Fibroblast of lung (primary cell): ENCODE measurements at regions not wholly inside any gene's neighbourhood (a gene's known extent, or its start where the extent isn't known, plus 50 kb on each side); places are given as distances from the start of the nearest gene placed in this dataset.

Experiments used
- DNase-seq, 2 donors: peaks; one replicate each; pipeline versions ENCODE4 v3.0.0 to v3.0.0-alpha.2; 2010; ENCODE audit warnings: low read depth in 2 of 2
- H2AFZ ChIP-seq: 2 replicates; pipeline ENCODE4 v1.5.1; 2012; ENCODE audit warnings: low read length, control low read depth, inconsistent platforms
- H3K27ac ChIP-seq: 2 replicates; pipeline ENCODE4 v1.5.1; 2011; ENCODE audit warnings: low read length, control low read depth; ENCODE audit not compliant: insufficient read depth
- H3K27me3 ChIP-seq: 2 replicates; pipeline ENCODE4 v1.5.1; 2011; ENCODE audit warnings: mild to moderate bottlenecking, low read length; ENCODE audit not compliant: control insufficient read depth, insufficient read depth
- H3K36me3 ChIP-seq: 2 replicates; pipeline ENCODE4 v1.5.1; 2011; ENCODE audit warnings: low read length; ENCODE audit not compliant: control insufficient read depth, insufficient read depth
- H3K4me1 ChIP-seq: 2 replicates; pipeline ENCODE4 v1.5.1; 2011; ENCODE audit warnings: low read length; ENCODE audit not compliant: control insufficient read depth, insufficient read depth; ENCODE audit errors: extremely low read depth
- H3K4me2 ChIP-seq: 2 replicates; pipeline ENCODE4 v1.5.1; 2011; ENCODE audit warnings: low read length, control low read depth; ENCODE audit not compliant: insufficient read depth; ENCODE audit errors: extremely low read depth
- H3K4me3 ChIP-seq, 4 experiments: fragments of 200-600 bp in 1 of 4; sonication (generic) in 1 of 4; replicated peaks in 1 of 4; 2 replicates each; pipeline ENCODE4 v1.5.1; 2011 to 2016; ENCODE audit warnings: low read length in 4 of 4, low read depth in 3 of 4, mild to moderate bottlenecking in 3 of 4, control low read depth in 2 of 4, inconsistent platforms in 1 of 4, mixed read lengths in 1 of 4; ENCODE audit not compliant: insufficient read depth in 1 of 4; ENCODE audit errors: control extremely low read depth in 1 of 4
- H3K79me2 ChIP-seq: 2 replicates; pipeline ENCODE4 v1.5.1; 2012; ENCODE audit warnings: mild to moderate bottlenecking, low read length, inconsistent platforms; ENCODE audit not compliant: control insufficient read depth, insufficient read depth
- H3K9ac ChIP-seq: 2 replicates; pipeline ENCODE4 v1.5.1; 2011; ENCODE audit warnings: mild to moderate bottlenecking, low read length, control low read depth; ENCODE audit not compliant: insufficient read depth
- H3K9me3 ChIP-seq: 2 replicates; pipeline ENCODE4 v1.5.1; 2012; ENCODE audit warnings: low read depth, low read length; ENCODE audit not compliant: control insufficient read depth, insufficient read depth
- H4K20me1 ChIP-seq: 2 replicates; pipeline ENCODE4 v1.5.1; 2011; ENCODE audit warnings: low read length; ENCODE audit not compliant: control insufficient read depth, insufficient read depth; ENCODE audit errors: extremely low read depth
- CTCF ChIP-seq, 2 donors: IDR thresholded peaks in 1 of 2; conservative IDR thresholded peaks in 1 of 2; 1 replicate in 1 of 2; 2 replicates in 1 of 2; pipeline ENCODE4 v1.5.1; 2011 to 2012; ENCODE audit warnings: low read length in 2 of 2, control low read depth in 1 of 2, inconsistent platforms in 1 of 2, low read depth in 1 of 2, mild to moderate bottlenecking in 1 of 2
- EZH2 ChIP-seq: IDR thresholded peaks from 2 replicates; pipeline ENCODE4 v1.5.1; 2012; ENCODE audit warnings: low read length, control low read depth, mild to moderate bottlenecking; ENCODE audit errors: missing control alignments

DNA sequence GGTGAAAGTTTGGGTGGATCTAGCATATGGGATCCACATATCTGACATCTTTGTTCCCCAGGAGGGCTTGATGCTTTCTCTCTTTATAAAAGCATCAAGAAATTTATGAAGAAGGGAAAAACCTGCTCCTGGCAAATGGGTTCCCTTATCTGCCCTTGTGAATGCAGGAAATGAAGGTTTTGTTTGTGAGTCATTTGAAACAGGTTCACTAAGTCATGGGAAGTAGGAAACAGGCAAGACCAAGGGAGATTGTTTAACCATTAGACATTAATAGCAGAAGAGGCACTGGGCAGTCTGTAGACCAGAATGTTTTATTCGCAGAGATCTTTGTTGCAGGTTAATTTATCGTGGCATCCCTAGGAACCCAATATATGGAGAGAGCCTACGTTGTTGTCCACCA is 713.1 kb downstream of the CDY2B start:
- Histone ChIP-seq H3K4me2 (no peak overlapping the region), H3K27ac (no peak overlapping the region), H3K9me3 (no peaks in the 10 kb centered on the region), H3K27me3 (no peaks in the 10 kb centered on the region), H3K36me3 (no peaks in the 10 kb centered on the region), H3K4me1 (no peaks in the 10 kb centered on the region), H2AFZ (no peak overlapping the region), H3K9ac (no peak overlapping the region), H3K79me2 (no peaks in the 10 kb centered on the region), H3K4me3 (no peak overlapping the region), H4K20me1 (no peaks in the 10 kb centered on the region)
- DNase-seq, result no peak
- TF ChIP-seq EZH2 (no peak), CTCF (conservative IDR thresholded peaks at IDR 0.05 in 1 of 2, IDR thresholded peaks at IDR 0.05 in 1 of 2; ENCODE audit: low read depth in 1 of 2, low read length in 2 of 2) (no peak)

DNA sequence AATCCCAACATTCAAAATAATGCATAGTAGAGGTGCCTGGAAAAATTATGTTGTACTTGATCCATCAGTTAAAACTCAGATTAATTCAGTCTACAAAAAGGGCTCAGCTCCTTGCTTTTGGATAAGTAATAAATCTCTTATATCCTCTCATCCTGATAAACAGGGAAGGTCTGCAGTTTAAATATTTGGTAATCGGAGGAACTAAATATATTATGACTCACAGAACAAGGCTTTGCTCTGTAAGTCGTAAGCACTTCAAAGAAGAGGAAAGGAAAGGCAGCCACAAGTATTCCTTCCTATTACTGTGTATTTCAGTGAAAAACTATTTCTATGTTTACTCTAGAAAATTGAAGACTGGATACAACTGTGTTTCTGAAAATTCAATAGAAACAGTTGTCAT is 757.9 kb downstream of the CDY2B start:
- H3K4me1 ChIP-seq, result no peaks in the 10 kb centered on the region
- TF ChIP-seq EZH2 (no peak), CTCF (conservative IDR thresholded peaks at IDR 0.05 in 1 of 2, IDR thresholded peaks at IDR 0.05 in 1 of 2; ENCODE audit: low read depth in 1 of 2, low read length in 2 of 2) (no peak)
- H2AFZ ChIP-seq, result no peak overlapping the region
- DNase-seq, result no peak
- no peaks in the 10 kb centered on the region for H3K27me3 ChIP-seq
- no peaks in the 10 kb centered on the region for H4K20me1 ChIP-seq
- no peaks in the 10 kb centered on the region for H3K79me2 ChIP-seq
- H3K4me3 ChIP-seq, result no peak overlapping the region
- no peak overlapping the region for H3K9ac ChIP-seq
- H3K9me3 ChIP-seq, result no peaks in the 10 kb centered on the region
- H3K27ac ChIP-seq, result no peak overlapping the region
- no peak overlapping the region for H3K4me2 ChIP-seq
- H3K36me3 ChIP-seq, result no peaks in the 10 kb centered on the region

- Histone ChIP-seq H3K4me3 (no peak overlapping the region), H3K36me3 (no peaks in the 10 kb centered on the region), H3K4me2 (no peak overlapping the region), H3K9ac (no peak overlapping the region), H2AFZ (no peak overlapping the region), H3K27ac (no peak overlapping the region), H3K4me1 (no peaks in the 10 kb centered on the region), H3K9me3 (no peaks in the 10 kb centered on the region), H4K20me1 (no peaks in the 10 kb centered on the region), H3K27me3 (no peaks in the 10 kb centered on the region), H3K79me2 (no peaks in the 10 kb centered on the region)
- TF ChIP-seq EZH2, result no peak
- TF ChIP-seq CTCF (conservative IDR thresholded peaks at IDR 0.05 in 1 of 2, IDR thresholded peaks at IDR 0.05 in 1 of 2; ENCODE audit: low read depth in 1 of 2, low read length in 2 of 2), result no peak
- DNase-seq, result no peak
These were observed 794.7 kb downstream of the CDY2B start for GRCh38 chrY:17085303-17085702.
